ENCODE measurements at regions not wholly inside any gene's neighbourhood (a gene's known extent, or its start where the extent isn't known, plus 50 kb on each side); places are given as distances from the start of the nearest gene placed in this dataset.

- no peak for TF ChIP-seq CTCF (IDR thresholded peaks at IDR 0.05; ENCODE audit: low read depth, low read length)
- Histone ChIP-seq H3K27ac (no peak overlapping the region), H3K9me3 (ENCODE audit: low read depth) (no peaks in the 10 kb centered on the region), H3K4me3 (no peak overlapping the region), H3K27me3 (no peaks in the 10 kb centered on the region), H3K4me1 (ENCODE audit: low read depth) (no peaks in the 10 kb centered on the region), H3K36me3 (no peaks in the 10 kb centered on the region)
- no peak for DNase-seq (ENCODE audit: low read depth in 1 of 2, low spot score in 1 of 2)
Observed at GRCh38 chr6:122052346-122052900, 347.0 kb upstream of the HSF2 start.

- H3K27ac ChIP-seq: no peak overlapping the region
- no peaks in the 10 kb centered on the region for H3K4me1 ChIP-seq (ENCODE audit: low read depth)
- TF ChIP-seq CTCF (IDR thresholded peaks at IDR 0.05; ENCODE audit: low read depth, low read length): no peak
- H3K4me3 ChIP-seq: no peak overlapping the region
- H3K9me3 ChIP-seq (ENCODE audit: low read depth): no peaks in the 10 kb centered on the region
- H3K36me3 ChIP-seq: no peaks in the 10 kb centered on the region
- H3K27me3 ChIP-seq: no peaks in the 10 kb centered on the region
- DNase-seq (ENCODE audit: low read depth in 1 of 2, low spot score in 1 of 2): no peak
Observed at GRCh38 chr6:122059918-122060317, 339.5 kb upstream of the HSF2 start.

- TF ChIP-seq CTCF (IDR thresholded peaks at IDR 0.05; ENCODE audit: low read depth, low read length): no peak
- no peak for DNase-seq (ENCODE audit: low read depth in 1 of 2, low spot score in 1 of 2)
- Histone ChIP-seq H3K27me3 (no peaks in the 10 kb centered on the region), H3K4me1 (ENCODE audit: low read depth) (no peaks in the 10 kb centered on the region), H3K27ac (no peak overlapping the region), H3K4me3 (no peak overlapping the region), H3K36me3 (no peaks in the 10 kb centered on the region), H3K9me3 (ENCODE audit: low read depth) (no peaks in the 10 kb centered on the region)
Observed at GRCh38 chr6:122061855-122062254, 337.6 kb upstream of the HSF2 start.

- Histone ChIP-seq H3K9me3 (ENCODE audit: low read depth) (no peaks in the 10 kb centered on the region), H3K27ac (no peak overlapping the region), H3K27me3 (no peaks in the 10 kb centered on the region), H3K4me1 (ENCODE audit: low read depth) (no peaks in the 10 kb centered on the region), H3K36me3 (no peaks in the 10 kb centered on the region), H3K4me3 (no peak overlapping the region)
- DNase-seq (ENCODE audit: low read depth in 1 of 2, low spot score in 1 of 2): no peak
- no peak for TF ChIP-seq CTCF (IDR thresholded peaks at IDR 0.05; ENCODE audit: low read depth, low read length)
Observed at GRCh38 chr6:122063076-122063475, 336.4 kb upstream of the HSF2 start.

- H3K4me3 ChIP-seq: no peak overlapping the region
Observed at GRCh38 chr6:122063761-122064160, 335.7 kb upstream of the HSF2 start.

More at GRCh38 chr6:122063761-122064160, 335.7 kb upstream of the HSF2 start:
- no peak for TF ChIP-seq CTCF (IDR thresholded peaks at IDR 0.05; ENCODE audit: low read depth, low read length)
- Histone ChIP-seq H3K27ac (no peak overlapping the region), H3K36me3 (no peaks in the 10 kb centered on the region), H3K27me3 (no peaks in the 10 kb centered on the region), H3K4me1 (ENCODE audit: low read depth) (no peaks in the 10 kb centered on the region), H3K9me3 (ENCODE audit: low read depth) (no peaks in the 10 kb centered on the region)
- DNase-seq (ENCODE audit: low read depth in 1 of 2, low spot score in 1 of 2): no peak

Data from cardiac muscle cell (in vitro differentiated cells and primary cell).